ENCODE measurements at regions not wholly inside any gene's neighbourhood (a gene's known extent, or its start where the extent isn't known, plus 50 kb on each side); places are given as distances from the start of the nearest gene placed in this dataset.

- Histone ChIP-seq H4K20me1 (ENCODE audit: insufficient read depth, low read length, poor library complexity, severe bottlenecking) (no peaks in the 10 kb centered on the region), H3F3A (ENCODE audit: low read depth) (no peaks in the 10 kb centered on the region), H3K4me3 (ENCODE audit: low read length, poor library complexity, severe bottlenecking) (no peak overlapping the region), H2AFZ (ENCODE audit: low read length) (no peak overlapping the region), H3K9me2 (replicated peaks; ENCODE audit: low read depth, low read length) (no peaks in the 10 kb centered on the region), H3K27me3 (ENCODE audit: insufficient read depth, low read length, poor library complexity, severe bottlenecking) (no peaks in the 10 kb centered on the region), H3K9ac (ENCODE audit: low read depth, low read length, poor library complexity, severe bottlenecking) (no peak overlapping the region), H3K9me3 (ENCODE audit: insufficient read depth, low read depth, low read length) (no peaks in the 10 kb centered on the region; the same call in 1 of the 2 replicates), H3K79me2 (ENCODE audit: insufficient read depth, low read length) (no peaks in the 10 kb centered on the region), H3K4me2 (ENCODE audit: low read depth, low read length, poor library complexity, severe bottlenecking) (no peak overlapping the region), H3K36me3 (ENCODE audit: insufficient read depth, low read length) (no peaks in the 10 kb centered on the region), H3K4me1 (ENCODE audit: insufficient read depth, low read length, poor library complexity, severe bottlenecking) (no peaks in the 10 kb centered on the region)
- TF ChIP-seq CTCF (conservative IDR thresholded peaks at IDR 0.05; ENCODE audit: low read length), result no peak
- TF ChIP-seq EZH2phosphoT487 (IDR thresholded peaks at IDR 0.05; ENCODE audit: borderline replicate concordance), result no peak
Measured at GRCh38 chr10:57791546-57791945, 476.1 kb downstream of the IPMK start.

- H3K9me3 ChIP-seq (ENCODE audit: insufficient read depth, low read depth, low read length), result no peaks in the 10 kb centered on the region; the same call in 1 of the 2 replicates
- H3K36me3 ChIP-seq (ENCODE audit: insufficient read depth, low read length), result no peaks in the 10 kb centered on the region
- H3K79me2 ChIP-seq (ENCODE audit: insufficient read depth, low read length), result no peaks in the 10 kb centered on the region
- no peak overlapping the region for H3K4me3 ChIP-seq (ENCODE audit: low read length, poor library complexity, severe bottlenecking)
- H3K27me3 ChIP-seq (ENCODE audit: insufficient read depth, low read length, poor library complexity, severe bottlenecking), result no peaks in the 10 kb centered on the region
- H3K9ac ChIP-seq (ENCODE audit: low read depth, low read length, poor library complexity, severe bottlenecking), result no peak overlapping the region
- H3K9me2 ChIP-seq (replicated peaks; ENCODE audit: low read depth, low read length), result no peaks in the 10 kb centered on the region
- no peak overlapping the region for H3K4me2 ChIP-seq (ENCODE audit: low read depth, low read length, poor library complexity, severe bottlenecking)
- no peak overlapping the region for H2AFZ ChIP-seq (ENCODE audit: low read length)
- H3K4me1 ChIP-seq (ENCODE audit: insufficient read depth, low read length, poor library complexity, severe bottlenecking), result no peaks in the 10 kb centered on the region
- no peaks in the 10 kb centered on the region for H4K20me1 ChIP-seq (ENCODE audit: insufficient read depth, low read length, poor library complexity, severe bottlenecking)
- no peaks in the 10 kb centered on the region for H3F3A ChIP-seq (ENCODE audit: low read depth)
- TF ChIP-seq EZH2phosphoT487 (IDR thresholded peaks at IDR 0.05; ENCODE audit: borderline replicate concordance) (no peak), CTCF (conservative IDR thresholded peaks at IDR 0.05; ENCODE audit: low read length) (no peak)
Measured at GRCh38 chr10:57790703-57791102, 477.0 kb downstream of the IPMK start.

- Histone ChIP-seq H3K36me3 (ENCODE audit: insufficient read depth, low read length) (no peaks in the 10 kb centered on the region), H3F3A (ENCODE audit: low read depth) (no peaks in the 10 kb centered on the region), H4K20me1 (ENCODE audit: insufficient read depth, low read length, poor library complexity, severe bottlenecking) (no peaks in the 10 kb centered on the region), H3K27me3 (ENCODE audit: insufficient read depth, low read length, poor library complexity, severe bottlenecking) (no peaks in the 10 kb centered on the region), H3K4me2 (ENCODE audit: low read depth, low read length, poor library complexity, severe bottlenecking) (no peak overlapping the region), H3K9me2 (replicated peaks; ENCODE audit: low read depth, low read length) (no peaks in the 10 kb centered on the region), H2AFZ (ENCODE audit: low read length) (no peak overlapping the region), H3K4me3 (ENCODE audit: low read length, poor library complexity, severe bottlenecking) (no peak overlapping the region), H3K79me2 (ENCODE audit: insufficient read depth, low read length) (no peaks in the 10 kb centered on the region), H3K9ac (ENCODE audit: low read depth, low read length, poor library complexity, severe bottlenecking) (no peak overlapping the region), H3K9me3 (ENCODE audit: insufficient read depth, low read depth, low read length) (no peaks in the 10 kb centered on the region; the same call in 1 of the 2 replicates), H3K4me1 (ENCODE audit: insufficient read depth, low read length, poor library complexity, severe bottlenecking) (no peaks in the 10 kb centered on the region)
- TF ChIP-seq CTCF (conservative IDR thresholded peaks at IDR 0.05; ENCODE audit: low read length) (no peak), EZH2phosphoT487 (IDR thresholded peaks at IDR 0.05; ENCODE audit: borderline replicate concordance) (no peak)
Measured at GRCh38 chr10:57788117-57788516, 479.6 kb downstream of the IPMK start.
